ENCODE measurements at regions not wholly inside any gene's neighbourhood (a gene's known extent, or its start where the extent isn't known, plus 50 kb on each side); places are given as distances from the start of the nearest gene placed in this dataset.

DNA sequence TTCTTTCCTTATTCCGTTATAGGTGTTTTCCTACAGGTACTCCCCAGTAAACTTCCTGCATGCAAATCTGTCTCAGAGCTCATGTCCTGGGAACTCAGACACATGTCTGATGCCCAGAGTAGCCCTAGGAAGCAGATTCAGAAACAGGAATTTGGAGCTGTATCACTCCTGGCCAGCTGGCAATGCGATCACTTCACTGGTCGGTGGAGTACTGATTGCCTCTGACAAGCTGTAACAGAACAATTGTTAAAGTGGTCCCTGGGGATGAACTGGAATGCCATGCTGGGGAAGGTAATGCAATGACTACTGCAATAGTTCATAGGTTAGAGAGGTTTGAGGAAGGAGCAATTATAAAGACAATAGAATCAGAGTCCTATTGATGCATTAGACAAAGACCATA, 131.6 kb upstream of the DOCK10 start:
- TF ChIP-seq, protein P1, sequence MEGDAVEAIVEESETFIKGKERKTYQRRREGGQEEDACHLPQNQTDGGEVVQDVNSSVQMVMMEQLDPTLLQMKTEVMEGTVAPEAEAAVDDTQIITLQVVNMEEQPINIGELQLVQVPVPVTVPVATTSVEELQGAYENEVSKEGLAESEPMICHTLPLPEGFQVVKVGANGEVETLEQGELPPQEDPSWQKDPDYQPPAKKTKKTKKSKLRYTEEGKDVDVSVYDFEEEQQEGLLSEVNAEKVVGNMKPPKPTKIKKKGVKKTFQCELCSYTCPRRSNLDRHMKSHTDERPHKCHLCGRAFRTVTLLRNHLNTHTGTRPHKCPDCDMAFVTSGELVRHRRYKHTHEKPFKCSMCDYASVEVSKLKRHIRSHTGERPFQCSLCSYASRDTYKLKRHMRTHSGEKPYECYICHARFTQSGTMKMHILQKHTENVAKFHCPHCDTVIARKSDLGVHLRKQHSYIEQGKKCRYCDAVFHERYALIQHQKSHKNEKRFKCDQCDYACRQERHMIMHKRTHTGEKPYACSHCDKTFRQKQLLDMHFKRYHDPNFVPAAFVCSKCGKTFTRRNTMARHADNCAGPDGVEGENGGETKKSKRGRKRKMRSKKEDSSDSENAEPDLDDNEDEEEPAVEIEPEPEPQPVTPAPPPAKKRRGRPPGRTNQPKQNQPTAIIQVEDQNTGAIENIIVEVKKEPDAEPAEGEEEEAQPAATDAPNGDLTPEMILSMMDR (conservative IDR thresholded peaks at IDR 0.05; ENCODE audit: low read depth, low read length), result no peak
- no peak overlapping the region for H3K9ac ChIP-seq

DNA sequence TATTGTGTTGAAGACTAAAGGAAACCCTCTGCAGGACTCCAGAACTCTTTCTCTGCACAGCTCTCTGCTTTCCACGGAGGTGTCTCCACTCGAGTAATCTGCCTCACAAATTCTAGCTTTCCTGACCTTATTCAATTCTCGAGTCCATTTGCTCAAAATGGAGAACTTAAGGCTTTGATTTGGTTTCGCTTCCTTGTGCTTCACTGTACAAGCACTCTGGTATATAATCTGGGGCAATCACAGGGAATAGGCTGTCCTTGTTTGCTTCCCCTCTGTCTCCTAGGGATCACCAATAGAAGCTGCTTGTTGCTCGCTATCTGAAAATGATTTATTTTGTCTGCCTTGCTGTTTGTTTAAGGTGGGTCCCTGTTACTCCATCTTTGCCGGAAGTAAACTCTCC, 129.1 kb upstream of the DOCK10 start:
- Histone ChIP-seq H3K27me3 (ENCODE audit: insufficient read depth, low read depth) (no peaks in the 10 kb centered on the region), H3K9ac (no peak overlapping the region), H2AFZ (ENCODE audit: low read depth) (no peak overlapping the region), H3K27ac (no peak overlapping the region), H3K4me2 (no peak overlapping the region), H3K79me2 (ENCODE audit: insufficient read depth, low read depth) (no peaks in the 10 kb centered on the region), H4K20me1 (ENCODE audit: insufficient read depth) (no peaks in the 10 kb centered on the region), H3K4me3 (IDR thresholded peaks at IDR 0.05; ENCODE audit: insufficient read depth, low read depth, low read length) (no peak overlapping the region), H3K4me1 (ENCODE audit: low read depth, poor library complexity, severe bottlenecking) (no peaks in the 10 kb centered on the region), H3K36me3 (ENCODE audit: insufficient read depth) (no peaks in the 10 kb centered on the region)
- TF ChIP-seq, protein P1 (conservative IDR thresholded peaks at IDR 0.05; ENCODE audit: low read depth, low read length), result no peak

More for the DNA sequence above, 131.6 kb upstream of the DOCK10 start:
- H3K4me1 ChIP-seq (ENCODE audit: low read depth, poor library complexity, severe bottlenecking), result no peaks in the 10 kb centered on the region
- no peak overlapping the region for H2AFZ ChIP-seq (ENCODE audit: low read depth)
- H3K79me2 ChIP-seq (ENCODE audit: insufficient read depth, low read depth), result no peaks in the 10 kb centered on the region
- H3K4me2 ChIP-seq, result no peak overlapping the region
- no peaks in the 10 kb centered on the region for H3K27me3 ChIP-seq (ENCODE audit: insufficient read depth, low read depth)
- H3K27ac ChIP-seq, result no peak overlapping the region
- no peaks in the 10 kb centered on the region for H3K36me3 ChIP-seq (ENCODE audit: insufficient read depth)
- no peak overlapping the region for H3K4me3 ChIP-seq (IDR thresholded peaks at IDR 0.05; ENCODE audit: insufficient read depth, low read depth, low read length)
- H4K20me1 ChIP-seq (ENCODE audit: insufficient read depth), result no peaks in the 10 kb centered on the region

- Histone ChIP-seq H2AFZ (ENCODE audit: low read depth) (no peak overlapping the region), H3K27ac (no peak overlapping the region), H3K27me3 (ENCODE audit: insufficient read depth, low read depth) (no peaks in the 10 kb centered on the region), H3K4me2 (no peak overlapping the region), H4K20me1 (ENCODE audit: insufficient read depth) (no peaks in the 10 kb centered on the region), H3K4me1 (ENCODE audit: low read depth, poor library complexity, severe bottlenecking) (no peaks in the 10 kb centered on the region), H3K4me3 (IDR thresholded peaks at IDR 0.05; ENCODE audit: insufficient read depth, low read depth, low read length) (no peak overlapping the region), H3K9ac (no peak overlapping the region), H3K79me2 (ENCODE audit: insufficient read depth, low read depth) (no peaks in the 10 kb centered on the region), H3K36me3 (ENCODE audit: insufficient read depth) (no peaks in the 10 kb centered on the region)
- TF ChIP-seq, protein P1 (conservative IDR thresholded peaks at IDR 0.05; ENCODE audit: low read depth, low read length), result no peak
Observed at GRCh38 chr2:225170162-225170561, 127.9 kb upstream of the DOCK10 start.

DNA sequence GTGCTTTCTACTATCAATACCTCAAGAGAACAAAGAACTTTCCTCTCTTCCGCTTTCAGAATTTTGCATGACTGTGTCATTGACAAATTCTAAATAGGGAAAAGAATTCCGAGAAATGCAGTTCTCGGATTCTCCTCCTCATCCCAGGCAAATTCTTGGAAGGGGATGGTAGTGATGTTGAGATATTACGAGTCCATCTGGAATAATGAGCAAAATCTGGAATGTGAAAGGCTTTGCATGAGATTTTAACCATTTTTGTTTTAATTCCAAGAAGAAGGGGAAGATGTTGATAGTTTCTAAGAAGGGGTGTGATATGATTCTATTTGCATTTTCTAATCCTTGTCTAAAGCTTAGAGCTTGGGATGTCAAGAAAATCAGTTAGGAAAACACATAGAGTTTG, 127.1 kb upstream of the DOCK10 start:
- TF ChIP-seq, protein P1 (conservative IDR thresholded peaks at IDR 0.05; ENCODE audit: low read depth, low read length), result no peak
- H3K4me3 ChIP-seq (IDR thresholded peaks at IDR 0.05; ENCODE audit: insufficient read depth, low read depth, low read length), result no peak overlapping the region

More for the DNA sequence above, 127.1 kb upstream of the DOCK10 start:
- Histone ChIP-seq H3K4me1 (ENCODE audit: low read depth, poor library complexity, severe bottlenecking) (no peaks in the 10 kb centered on the region), H3K36me3 (ENCODE audit: insufficient read depth) (no peaks in the 10 kb centered on the region), H3K9ac (no peak overlapping the region), H3K79me2 (ENCODE audit: insufficient read depth, low read depth) (no peaks in the 10 kb centered on the region), H3K27me3 (ENCODE audit: insufficient read depth, low read depth) (no peaks in the 10 kb centered on the region), H2AFZ (ENCODE audit: low read depth) (no peak overlapping the region), H3K27ac (no peak overlapping the region), H3K4me2 (no peak overlapping the region), H4K20me1 (ENCODE audit: insufficient read depth) (no peaks in the 10 kb centered on the region)
